HG02759 (cell line): ENCODE measurements at regions not wholly inside any gene's neighbourhood (a gene's known extent, or its start where the extent isn't known, plus 50 kb on each side); places are given as distances from the start of the nearest gene placed in this dataset.

ENCODE experiments used
- ATAC-seq: cut with Tn5 transposase; IDR thresholded peaks from one replicate; pipeline ENCODE4 v1.9.1; 2021; ENCODE audit warnings: mild to moderate bottlenecking, moderate library complexity; ENCODE audit not compliant: unreplicated experiment

- ATAC-seq, result peak; percentile 72
Measured at GRCh38 chr6:104326173-104327001, 533.3 kb downstream of the HACE1 start.

- ATAC-seq, result no peak
Measured at GRCh38 chr6:104325341-104326172, 534.2 kb downstream of the HACE1 start.

GRCh38 chr6:104324301-104324700 lies 535.4 kb downstream of the HACE1 start:
- no peak for ATAC-seq

- ATAC-seq, result no peak
Measured at GRCh38 chr6:104322841-104323240, 536.9 kb downstream of the HACE1 start.

GRCh38 chr6:104321301-104321700 lies 538.4 kb downstream of the HACE1 start:
- no peak for ATAC-seq

- no peak for ATAC-seq
Measured at GRCh38 chr6:104320896-104321295, 538.8 kb downstream of the HACE1 start.

- no peak for ATAC-seq
Measured at GRCh38 chr6:104312851-104313250, 546.9 kb downstream of the HACE1 start.

GRCh38 chr6:104306211-104306610 lies 553.5 kb downstream of the HACE1 start:
- ATAC-seq, result no peak

- ATAC-seq, result no peak
Measured at GRCh38 chr6:104305206-104305605, 554.5 kb downstream of the HACE1 start.

- ATAC-seq, result no peak
Measured at GRCh38 chr6:104301951-104302350, 557.8 kb downstream of the HACE1 start.

- no peak for ATAC-seq
Measured at GRCh38 chr6:104286641-104287040, 573.1 kb downstream of the HACE1 start.

GRCh38 chr6:104284872-104285271 lies 574.8 kb downstream of the HACE1 start:
- no peak for ATAC-seq

GRCh38 chr6:104282581-104282980 lies 577.1 kb downstream of the HACE1 start:
- ATAC-seq, result no peak

GRCh38 chr6:104281370-104281769 lies 578.3 kb downstream of the HACE1 start:
- ATAC-seq, result no peak

- ATAC-seq, result no peak
Measured at GRCh38 chr6:104268389-104268788, 591.3 kb downstream of the HACE1 start.

GRCh38 chr6:104266922-104267321 lies 592.8 kb downstream of the HACE1 start:
- no peak for ATAC-seq

GRCh38 chr6:104256646-104257045 lies 603.1 kb downstream of the HACE1 start:
- no peak for ATAC-seq

- ATAC-seq, result no peak
Measured at GRCh38 chr6:104253236-104253635, 606.5 kb downstream of the HACE1 start.

GRCh38 chr6:104252276-104252675 lies 607.4 kb downstream of the HACE1 start:
- ATAC-seq, result no peak

- no peak for ATAC-seq
Measured at GRCh38 chr6:104251651-104252050, 608.1 kb downstream of the HACE1 start.

- ATAC-seq, result no peak
Measured at GRCh38 chr6:104240865-104241264, 618.9 kb downstream of the HACE1 start.

GRCh38 chr6:104239971-104240370 lies 619.7 kb downstream of the HACE1 start:
- no peak for ATAC-seq
